ENCODE measurements at regions not wholly inside any gene's neighbourhood (a gene's known extent, or its start where the extent isn't known, plus 50 kb on each side); places are given as distances from the start of the nearest gene placed in this dataset.

- H3K27ac ChIP-seq: no peak overlapping the region
- no peak for TF ChIP-seq CTCF (conservative IDR thresholded peaks at IDR 0.05)
These were observed 1259.6 kb downstream of the RAPGEF2 start for GRCh38 chr4:160362478-160362877.

- peak overlapping the region; percentile 77 for H3K27ac ChIP-seq
- TF ChIP-seq CTCF (conservative IDR thresholded peaks at IDR 0.05): no peak
These were observed 1261.3 kb downstream of the RAPGEF2 start for GRCh38 chr4:160364217-160364616.

- H3K27ac ChIP-seq: peak overlapping the region; percentile 77
These were observed 1261.8 kb downstream of the RAPGEF2 start for GRCh38 chr4:160364665-160365064.

GRCh38 chr4:160365383-160365782, 1262.5 kb downstream of the RAPGEF2 start:
- H3K27ac ChIP-seq: peak overlapping the region; percentile 77

GRCh38 chr4:160370046-160370445, 1267.2 kb downstream of the RAPGEF2 start:
- TF ChIP-seq CTCF (conservative IDR thresholded peaks at IDR 0.05): no peak
- no peak overlapping the region for H3K27ac ChIP-seq

GRCh38 chr4:160371446-160371845, 1268.6 kb downstream of the RAPGEF2 start:
- no peak overlapping the region for H3K27ac ChIP-seq
- no peak for TF ChIP-seq CTCF (conservative IDR thresholded peaks at IDR 0.05)

- no peak overlapping the region for H3K27ac ChIP-seq
- no peak for TF ChIP-seq CTCF (conservative IDR thresholded peaks at IDR 0.05)
These were observed 1269.5 kb downstream of the RAPGEF2 start for GRCh38 chr4:160372390-160372789.

GRCh38 chr4:160373911-160374310, 1271.0 kb downstream of the RAPGEF2 start:
- TF ChIP-seq CTCF (conservative IDR thresholded peaks at IDR 0.05): no peak
- no peak overlapping the region for H3K27ac ChIP-seq

- no peak for TF ChIP-seq CTCF (conservative IDR thresholded peaks at IDR 0.05)
- no peak overlapping the region for H3K27ac ChIP-seq
These were observed 1273.0 kb downstream of the RAPGEF2 start for GRCh38 chr4:160375772-160376452.
